Neural progenitor cell (in vitro differentiated cells): ENCODE measurements at regions not wholly inside any gene's neighbourhood (a gene's known extent, or its start where the extent isn't known, plus 50 kb on each side); places are given as distances from the start of the nearest gene placed in this dataset.

Source experiments
- DNase-seq: peaks from one replicate; pipeline ENCODE4 v3.0.0-alpha.2; 2016; ENCODE audit warnings: low spot score
- H2AFZ ChIP-seq: fragments of 200-600 bp; sonication (generic); replicated peaks from 2 replicates; pipeline ENCODE4 v1.6.1; 2016; ENCODE audit warnings: antibody characterized with exemption
- H3F3A ChIP-seq: fragments of 200-600 bp; sonication (generic); 2 replicates; pipeline ENCODE4 v1.6.1; 2016; ENCODE audit warnings: antibody characterized with exemption, low read depth
- H3K27ac ChIP-seq: fragments of 200-600 bp; sonication (generic); 2 replicates; pipeline ENCODE4 v1.5.1; 2016; ENCODE audit warnings: mild to moderate bottlenecking
- H3K27me3 ChIP-seq: fragments of 200-600 bp; sonication (generic); 2 replicates; pipeline ENCODE4 v1.6.1; 2016; ENCODE audit warnings: mild to moderate bottlenecking, moderate library complexity
- H3K36me3 ChIP-seq: fragments of 200-600 bp; sonication (generic); 2 replicates; pipeline ENCODE4 v1.5.1; 2016
- H3K4me1 ChIP-seq: fragments of 200-600 bp; sonication (generic); 2 replicates; pipeline ENCODE4 v1.6.1; 2016; ENCODE audit warnings: mixed run types
- H3K4me2 ChIP-seq: fragments of 200-600 bp; sonication (generic); 2 replicates; pipeline ENCODE4 v1.6.1; 2016
- H3K4me3 ChIP-seq: fragments of 200-600 bp; sonication (generic); 2 replicates; pipeline ENCODE4 v1.5.1; 2016
- H3K79me2 ChIP-seq: fragments of 200-600 bp; sonication (generic); 2 replicates; pipeline ENCODE4 v1.6.1; 2016; ENCODE audit warnings: low read depth
- H3K9ac ChIP-seq: fragments of 200-600 bp; sonication (generic); 2 replicates; pipeline ENCODE4 v1.6.1; 2016
- H3K9me3 ChIP-seq: fragments of 200-600 bp; sonication (generic); 2 replicates; pipeline ENCODE4 v1.5.1; 2016; ENCODE audit warnings: low read depth
- H4K20me1 ChIP-seq: fragments of 200-600 bp; sonication (generic); 2 replicates; pipeline ENCODE4 v1.6.1; 2016; ENCODE audit warnings: low read depth
- H3K27ac Mint-ChIP-seq: 3 replicates; pipeline ENCODE4 v1.8.0; 2021; ENCODE audit warnings: mixed read lengths
- H3K27me3 Mint-ChIP-seq: 2 replicates; pipeline ENCODE4 v1.8.0; 2022; ENCODE audit warnings: low read depth, mild to moderate bottlenecking, inconsistent platforms, moderate library complexity, mixed read lengths; ENCODE audit not compliant: insufficient read depth
- H3K36me3 Mint-ChIP-seq: 3 replicates; pipeline ENCODE4 v1.8.0; 2021; ENCODE audit warnings: mixed read lengths
- H3K4me1 Mint-ChIP-seq: 3 replicates; pipeline ENCODE4 v1.8.0; 2021; ENCODE audit warnings: mixed read lengths
- H3K4me3 Mint-ChIP-seq: 3 replicates; pipeline ENCODE4 v1.8.0; 2021; ENCODE audit warnings: mild to moderate bottlenecking, moderate library complexity, mixed read lengths
- H3K9me3 Mint-ChIP-seq: 3 replicates; pipeline ENCODE4 v1.8.0; 2020; ENCODE audit warnings: mixed read lengths
- EZH2 ChIP-seq: fragments of 200-600 bp; sonication (generic); IDR thresholded peaks from 2 replicates; pipeline ENCODE4 v1.6.1; 2017; ENCODE audit warnings: antibody characterized with exemption, mild to moderate bottlenecking, moderate library complexity
- EZH2phosphoT487 ChIP-seq: fragments of 200-600 bp; sonication (generic); IDR thresholded peaks from 2 replicates; pipeline ENCODE4 v1.6.1; 2017; ENCODE audit warnings: antibody characterized with exemption
- TF ChIP-seq, protein P1 (sequence below): fragments of 200-600 bp; sonication (generic); IDR thresholded peaks from 2 replicates; pipeline ENCODE4 v1.5.1; 2017; ENCODE audit warnings: antibody characterized with exemption, mild to moderate bottlenecking

DNA sequence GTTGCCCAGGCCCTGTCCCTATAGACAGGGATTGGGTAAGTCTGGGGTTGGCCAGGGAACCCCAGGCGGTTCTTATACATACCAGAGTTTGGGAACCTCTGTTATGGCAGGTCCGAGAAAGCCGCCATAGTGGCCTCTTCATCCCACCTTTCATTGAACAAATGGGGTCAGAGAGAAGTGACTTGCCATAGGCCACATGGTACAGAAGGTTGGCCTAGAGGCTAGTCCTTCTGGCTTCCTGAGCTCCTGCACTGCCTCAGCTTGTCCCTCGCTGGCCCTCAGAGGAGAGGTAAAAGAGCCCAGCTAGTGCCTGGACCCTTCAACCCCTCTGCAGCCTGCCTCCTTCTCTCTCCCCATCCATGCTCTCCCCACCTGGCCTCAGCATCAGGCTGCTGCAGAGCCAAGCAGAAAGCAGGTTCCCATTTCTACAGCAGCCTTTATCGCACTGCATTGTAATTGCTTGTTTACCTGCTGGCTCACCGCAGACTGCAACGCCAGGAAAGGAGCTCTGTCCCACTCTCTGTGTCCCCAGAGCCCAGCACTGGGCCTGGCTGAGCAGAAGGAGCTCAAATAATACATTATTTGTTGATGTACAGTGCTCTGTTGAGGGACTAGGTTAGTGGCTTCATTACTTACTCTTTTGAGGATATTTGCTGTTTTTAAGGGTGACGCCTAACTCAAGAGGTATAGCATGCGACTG is 103.6 kb downstream of the TRIM29 start:
- Histone ChIP-seq H3K4me2 (no peak overlapping the region), H4K20me1 (no peaks in the 10 kb centered on the region), H2AFZ (no peak overlapping the region), H3K27me3 (no peaks in the 10 kb centered on the region), H3K79me2 (no peaks in the 10 kb centered on the region), H3K36me3 (no peaks in the 10 kb centered on the region), H3K27ac (no peak overlapping the region), H3K4me3 (no peak overlapping the region), H3K9ac (no peak overlapping the region), H3K9me3 (peaks cover 5% of the 10 kb centered on the region), H3F3A (peaks cover 19% of the 10 kb centered on the region), H3K4me1 (peaks cover 38% of the 10 kb centered on the region)
- TF ChIP-seq, protein P1, sequence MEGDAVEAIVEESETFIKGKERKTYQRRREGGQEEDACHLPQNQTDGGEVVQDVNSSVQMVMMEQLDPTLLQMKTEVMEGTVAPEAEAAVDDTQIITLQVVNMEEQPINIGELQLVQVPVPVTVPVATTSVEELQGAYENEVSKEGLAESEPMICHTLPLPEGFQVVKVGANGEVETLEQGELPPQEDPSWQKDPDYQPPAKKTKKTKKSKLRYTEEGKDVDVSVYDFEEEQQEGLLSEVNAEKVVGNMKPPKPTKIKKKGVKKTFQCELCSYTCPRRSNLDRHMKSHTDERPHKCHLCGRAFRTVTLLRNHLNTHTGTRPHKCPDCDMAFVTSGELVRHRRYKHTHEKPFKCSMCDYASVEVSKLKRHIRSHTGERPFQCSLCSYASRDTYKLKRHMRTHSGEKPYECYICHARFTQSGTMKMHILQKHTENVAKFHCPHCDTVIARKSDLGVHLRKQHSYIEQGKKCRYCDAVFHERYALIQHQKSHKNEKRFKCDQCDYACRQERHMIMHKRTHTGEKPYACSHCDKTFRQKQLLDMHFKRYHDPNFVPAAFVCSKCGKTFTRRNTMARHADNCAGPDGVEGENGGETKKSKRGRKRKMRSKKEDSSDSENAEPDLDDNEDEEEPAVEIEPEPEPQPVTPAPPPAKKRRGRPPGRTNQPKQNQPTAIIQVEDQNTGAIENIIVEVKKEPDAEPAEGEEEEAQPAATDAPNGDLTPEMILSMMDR: no peak
- TF ChIP-seq EZH2 (no peak), EZH2phosphoT487 (no peak)
- Mint-ChIP-seq H3K9me3 (peaks cover 6% of the 10 kb centered on the region), H3K27me3 (peaks cover 3% of the 10 kb centered on the region), H3K4me3 (no peak overlapping the region), H3K4me1 (peaks cover 25% of the 10 kb centered on the region), H3K36me3 (no peaks in the 10 kb centered on the region), H3K27ac (no peak overlapping the region)
- no peak for DNase-seq

DNA sequence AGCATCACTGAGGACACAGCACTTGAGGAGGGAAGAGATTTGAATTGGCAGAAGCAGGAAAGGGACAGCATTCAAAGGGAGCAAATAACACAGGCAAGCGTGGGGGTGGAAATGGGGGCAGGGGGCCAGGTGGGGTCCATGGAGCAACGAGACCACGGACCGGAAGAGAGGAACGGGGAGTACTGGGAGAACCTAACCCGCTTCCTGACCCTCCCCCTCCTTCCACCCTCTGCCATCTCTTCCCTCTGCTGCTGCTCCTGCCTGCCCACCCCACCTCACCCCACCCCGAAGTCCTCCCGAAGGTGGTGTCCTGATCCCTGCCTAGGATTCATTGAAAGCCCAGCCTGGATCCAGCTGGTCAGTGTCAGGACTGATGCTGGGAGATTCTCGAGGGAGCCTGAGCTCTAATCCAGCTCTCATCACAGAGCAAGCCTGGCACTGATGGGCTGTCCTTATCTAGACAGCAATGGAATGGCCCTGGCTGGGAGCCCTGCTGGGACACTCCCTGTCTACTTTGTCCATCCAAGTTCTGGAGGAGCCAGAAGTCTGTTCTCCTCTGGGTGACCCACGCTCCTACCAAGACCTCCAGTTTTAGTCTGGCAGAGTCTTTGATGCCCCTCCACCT is 105.0 kb downstream of the TRIM29 start:
- peaks cover 6% of the 10 kb centered on the region for H3K9me3 Mint-ChIP-seq
- Histone ChIP-seq H3K27me3 (no peaks in the 10 kb centered on the region), H4K20me1 (no peaks in the 10 kb centered on the region), H2AFZ (no peak overlapping the region), H3K79me2 (no peaks in the 10 kb centered on the region), H3K4me1 (peaks cover 33% of the 10 kb centered on the region), H3F3A (peaks cover 19% of the 10 kb centered on the region), H3K36me3 (no peaks in the 10 kb centered on the region), H3K4me3 (no peak overlapping the region), H3K9me3 (peaks cover 5% of the 10 kb centered on the region), H3K4me2 (no peak overlapping the region), H3K27ac (no peak overlapping the region), H3K9ac (no peak overlapping the region)
- H3K27me3 Mint-ChIP-seq: peaks cover 6% of the 10 kb centered on the region
- H3K4me1 Mint-ChIP-seq: peaks cover 35% of the 10 kb centered on the region
- DNase-seq: no peak
- H3K36me3 Mint-ChIP-seq: no peaks in the 10 kb centered on the region
- no peak overlapping the region for H3K27ac Mint-ChIP-seq
- peak overlapping the region; percentile 22 for H3K4me3 Mint-ChIP-seq
- TF ChIP-seq, protein P1: no peak
- no peak for TF ChIP-seq EZH2
- TF ChIP-seq EZH2phosphoT487: no peak

DNA sequence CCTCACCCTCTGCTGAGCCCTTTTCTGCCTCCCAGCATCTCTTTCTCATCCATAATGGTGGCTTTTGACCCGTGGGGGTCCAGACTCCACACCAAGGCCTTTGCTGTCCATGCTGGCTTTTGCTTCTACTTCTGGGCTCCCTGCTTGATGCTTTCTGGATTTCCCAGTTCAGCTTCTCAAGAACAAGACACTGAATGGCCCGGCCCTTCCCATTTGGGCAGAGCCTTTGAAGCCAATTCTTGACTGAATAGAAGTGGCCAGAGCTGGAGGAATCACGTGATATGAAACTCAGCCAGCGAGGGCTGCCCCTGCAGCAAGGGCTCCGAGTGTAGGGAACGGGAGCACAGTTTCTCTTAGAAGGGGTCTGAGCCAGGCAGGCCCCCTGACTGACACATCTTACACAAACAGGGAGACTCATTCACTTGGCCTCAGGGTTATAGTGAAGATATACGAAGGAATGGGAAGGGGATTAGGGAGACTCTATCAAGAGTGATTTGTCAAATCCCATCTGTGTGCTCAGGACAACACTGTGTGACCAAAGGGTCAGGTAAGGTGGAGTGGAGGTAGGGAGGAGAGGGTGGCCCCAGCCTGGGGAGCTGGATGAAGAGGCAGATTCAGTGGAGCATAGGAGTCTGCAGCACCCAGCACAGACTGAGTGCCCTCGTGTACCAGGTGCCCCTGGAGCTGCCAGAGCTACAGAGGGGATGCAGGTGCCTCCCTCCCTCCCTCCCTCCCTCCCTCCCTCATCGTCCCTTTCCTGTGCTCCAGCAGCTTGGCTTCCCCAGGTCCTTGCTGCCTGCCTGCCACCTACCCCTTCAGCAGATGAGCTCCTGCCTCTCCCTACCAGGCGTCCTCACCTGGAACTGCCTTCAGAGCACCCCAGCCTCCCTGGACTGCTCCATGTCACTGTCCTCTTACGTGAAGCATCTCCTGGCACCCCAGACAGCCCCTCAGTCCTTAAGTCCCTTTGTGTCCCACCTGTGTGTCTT is 106.0 kb downstream of the TRIM29 start:
- no peaks in the 10 kb centered on the region for H3K79me2 ChIP-seq
- TF ChIP-seq, protein P1: no peak
- TF ChIP-seq EZH2: no peak
- TF ChIP-seq EZH2phosphoT487: no peak
- peaks cover 19% of the 10 kb centered on the region for H3F3A ChIP-seq
- H3K4me1 ChIP-seq: peaks cover 33% of the 10 kb centered on the region
- H3K9me3 Mint-ChIP-seq: peaks cover 4% of the 10 kb centered on the region
- H3K36me3 ChIP-seq: no peaks in the 10 kb centered on the region
- H3K27ac ChIP-seq: no peak overlapping the region
- no peaks in the 10 kb centered on the region for H3K9me3 ChIP-seq
- peak overlapping the region; percentile 24 for H3K4me2 ChIP-seq
- no peaks in the 10 kb centered on the region for H3K27me3 ChIP-seq
- peak overlapping the region; percentile 80 for H2AFZ ChIP-seq
- H3K9ac ChIP-seq: no peak overlapping the region
- no peak for DNase-seq
- no peak overlapping the region for H3K4me3 ChIP-seq
- H3K4me1 Mint-ChIP-seq: peaks cover 36% of the 10 kb centered on the region
- H3K36me3 Mint-ChIP-seq: no peaks in the 10 kb centered on the region
- H3K4me3 Mint-ChIP-seq: peak overlapping the region; percentile 22
- H4K20me1 ChIP-seq: no peaks in the 10 kb centered on the region
- peak overlapping the region; percentile 58 for H3K27ac Mint-ChIP-seq
- peaks cover 6% of the 10 kb centered on the region for H3K27me3 Mint-ChIP-seq
